Mammary epithelial cell (primary cell): ENCODE measurements at regions not wholly inside any gene's neighbourhood (a gene's known extent, or its start where the extent isn't known, plus 50 kb on each side); places are given as distances from the start of the nearest gene placed in this dataset.

ENCODE experiments used
- EZH2 ChIP-seq: IDR thresholded peaks from 2 replicates; pipeline ENCODE4 v1.6.1; 2012; ENCODE audit warnings: low read length, inconsistent platforms, borderline replicate concordance
- TF ChIP-seq, protein P1 (sequence below), 2 donors: IDR thresholded peaks in 1 of 2; conservative IDR thresholded peaks in 1 of 2; 2 replicates each; pipeline ENCODE4 v1.5.1; 2011 to 2012; ENCODE audit warnings: inconsistent platforms in 2 of 2, low read length in 2 of 2, mild to moderate bottlenecking in 2 of 2, control low read depth in 1 of 2, low read depth in 1 of 2; ENCODE audit not compliant: insufficient read depth in 1 of 2; ENCODE audit errors: extremely low read depth in 1 of 2

DNA sequence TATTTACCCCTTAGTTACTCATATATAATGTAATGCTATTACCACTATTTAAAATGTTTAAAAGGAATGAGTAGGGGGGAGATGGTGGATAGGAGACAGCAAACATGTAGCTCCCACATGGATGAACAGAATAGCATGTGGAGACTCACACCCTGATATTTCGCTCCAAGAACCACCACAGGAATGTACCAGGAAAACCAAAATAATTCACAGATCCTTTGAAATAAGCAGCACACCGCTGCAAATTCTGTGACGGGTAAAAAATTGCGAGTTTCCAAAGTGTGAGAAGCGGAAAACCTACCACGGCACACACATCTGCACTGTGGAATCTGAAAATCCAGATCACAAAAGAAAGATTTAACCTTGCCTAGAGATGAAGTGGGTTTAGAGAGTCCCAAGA is 428.2 kb downstream of the TLL1 start:
- TF ChIP-seq EZH2: no peak
- TF ChIP-seq, protein P1, sequence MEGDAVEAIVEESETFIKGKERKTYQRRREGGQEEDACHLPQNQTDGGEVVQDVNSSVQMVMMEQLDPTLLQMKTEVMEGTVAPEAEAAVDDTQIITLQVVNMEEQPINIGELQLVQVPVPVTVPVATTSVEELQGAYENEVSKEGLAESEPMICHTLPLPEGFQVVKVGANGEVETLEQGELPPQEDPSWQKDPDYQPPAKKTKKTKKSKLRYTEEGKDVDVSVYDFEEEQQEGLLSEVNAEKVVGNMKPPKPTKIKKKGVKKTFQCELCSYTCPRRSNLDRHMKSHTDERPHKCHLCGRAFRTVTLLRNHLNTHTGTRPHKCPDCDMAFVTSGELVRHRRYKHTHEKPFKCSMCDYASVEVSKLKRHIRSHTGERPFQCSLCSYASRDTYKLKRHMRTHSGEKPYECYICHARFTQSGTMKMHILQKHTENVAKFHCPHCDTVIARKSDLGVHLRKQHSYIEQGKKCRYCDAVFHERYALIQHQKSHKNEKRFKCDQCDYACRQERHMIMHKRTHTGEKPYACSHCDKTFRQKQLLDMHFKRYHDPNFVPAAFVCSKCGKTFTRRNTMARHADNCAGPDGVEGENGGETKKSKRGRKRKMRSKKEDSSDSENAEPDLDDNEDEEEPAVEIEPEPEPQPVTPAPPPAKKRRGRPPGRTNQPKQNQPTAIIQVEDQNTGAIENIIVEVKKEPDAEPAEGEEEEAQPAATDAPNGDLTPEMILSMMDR (conservative IDR thresholded peaks at IDR 0.05 in 1 of 2, IDR thresholded peaks at IDR 0.05 in 1 of 2; ENCODE audit: extremely low read depth in 1 of 2, insufficient read depth in 1 of 2, low read depth in 1 of 2, low read length in 2 of 2): no peak
